ENCODE measurements at regions not wholly inside any gene's neighbourhood (a gene's known extent, or its start where the extent isn't known, plus 50 kb on each side); places are given as distances from the start of the nearest gene placed in this dataset.

- DNase-seq (ENCODE audit: low spot score) (no peak), ATAC-seq (no peak)
Observed at GRCh38 chr2:193562031-193562430, 1367.3 kb upstream of the TMEFF2 start.

GRCh38 chr2:193561054-193561453 lies 1366.3 kb upstream of the TMEFF2 start:
- DNase-seq (ENCODE audit: low spot score) = no peak
- ATAC-seq = no peak

- DNase-seq (ENCODE audit: low spot score) (no peak), ATAC-seq (no peak)
Observed at GRCh38 chr2:193556766-193557470, 1362.2 kb upstream of the TMEFF2 start.

GRCh38 chr2:193549661-193550060 lies 1354.9 kb upstream of the TMEFF2 start:
- ATAC-seq (no peak), DNase-seq (ENCODE audit: low spot score) (no peak)

GRCh38 chr2:193542762-193543161 lies 1348.0 kb upstream of the TMEFF2 start:
- ATAC-seq = no peak
- DNase-seq (ENCODE audit: low spot score) = no peak

- no peak for DNase-seq (ENCODE audit: low spot score)
- no peak for ATAC-seq
Observed at GRCh38 chr2:193539188-193539587, 1344.5 kb upstream of the TMEFF2 start.

GRCh38 chr2:193538061-193538460 lies 1343.3 kb upstream of the TMEFF2 start:
- no peak for ATAC-seq
- no peak for DNase-seq (ENCODE audit: low spot score)

GRCh38 chr2:193537531-193537930 lies 1342.8 kb upstream of the TMEFF2 start:
- no peak for ATAC-seq
- DNase-seq (ENCODE audit: low spot score) = no peak

GRCh38 chr2:193528458-193528857 lies 1333.7 kb upstream of the TMEFF2 start:
- no peak for DNase-seq (ENCODE audit: low spot score)
- peak; percentile 22 for ATAC-seq

GRCh38 chr2:193527146-193527545 lies 1332.4 kb upstream of the TMEFF2 start:
- DNase-seq (ENCODE audit: low spot score) = no peak
- no peak for ATAC-seq

- DNase-seq (ENCODE audit: low spot score) (no peak), ATAC-seq (no peak)
Observed at GRCh38 chr2:193523662-193524061, 1328.9 kb upstream of the TMEFF2 start.

- DNase-seq (ENCODE audit: low spot score) = no peak
- no peak for ATAC-seq
Observed at GRCh38 chr2:193521523-193521922, 1326.8 kb upstream of the TMEFF2 start.

- DNase-seq (ENCODE audit: low spot score) = no peak
- ATAC-seq = peak; percentile 88
Observed at GRCh38 chr2:193520709-193521458, 1326.2 kb upstream of the TMEFF2 start.

GRCh38 chr2:193518041-193518817 lies 1323.5 kb upstream of the TMEFF2 start:
- DNase-seq (ENCODE audit: low spot score) (no peak), ATAC-seq (no peak)

- DNase-seq (ENCODE audit: low spot score) (no peak), ATAC-seq (no peak)
Observed at GRCh38 chr2:193517615-193518014, 1322.9 kb upstream of the TMEFF2 start.

GRCh38 chr2:193506035-193506434 lies 1311.3 kb upstream of the TMEFF2 start:
- DNase-seq (ENCODE audit: low spot score) = no peak
- ATAC-seq = no peak

- DNase-seq (ENCODE audit: low spot score) (no peak), ATAC-seq (no peak)
Observed at GRCh38 chr2:193505620-193506019, 1310.9 kb upstream of the TMEFF2 start.

- DNase-seq (ENCODE audit: low spot score) (no peak), ATAC-seq (no peak)
Observed at GRCh38 chr2:193502363-193503035, 1307.8 kb upstream of the TMEFF2 start.

GRCh38 chr2:193496786-193497185 lies 1302.1 kb upstream of the TMEFF2 start:
- DNase-seq (ENCODE audit: low spot score) (no peak), ATAC-seq (no peak)

GRCh38 chr2:193482557-193482956 lies 1287.8 kb upstream of the TMEFF2 start:
- ATAC-seq (peak; percentile 54), DNase-seq (ENCODE audit: low spot score) (no peak)

GRCh38 chr2:193480187-193480586 lies 1285.5 kb upstream of the TMEFF2 start:
- ATAC-seq = no peak
- DNase-seq (ENCODE audit: low spot score) = no peak
